HG02610 (cell line): ENCODE measurements at regions not wholly inside any gene's neighbourhood (a gene's known extent, or its start where the extent isn't known, plus 50 kb on each side); places are given as distances from the start of the nearest gene placed in this dataset.

Experiments
- ATAC-seq: cut with Tn5 transposase; IDR thresholded peaks from one replicate; pipeline ENCODE4 v1.9.1; 2021; ENCODE audit warnings: mild to moderate bottlenecking, moderate library complexity; ENCODE audit not compliant: unreplicated experiment

GRCh38 chr6:45741437-45742171, 274.1 kb downstream of the CLIC5 start:
- peak; percentile 67 for ATAC-seq

DNA sequence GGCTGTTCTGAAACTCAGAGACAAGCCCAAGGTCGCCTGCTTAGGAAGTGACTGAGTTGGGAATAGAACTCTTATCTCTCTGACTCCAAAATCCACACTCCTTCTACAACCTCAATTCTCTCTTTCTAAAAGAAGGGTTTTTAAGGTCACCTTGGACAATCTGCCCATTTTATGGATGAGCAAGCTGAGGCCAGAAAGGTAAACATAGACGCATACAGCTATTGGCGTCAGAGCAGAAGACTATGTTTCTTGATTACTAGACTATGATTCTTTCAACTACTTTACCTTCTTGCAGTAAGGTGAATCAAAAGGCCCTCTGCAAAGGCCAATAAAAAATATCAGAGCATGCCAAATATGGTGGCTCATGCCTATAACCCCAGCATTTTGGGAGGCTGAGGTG, 276.6 kb downstream of the CLIC5 start:
- no peak for ATAC-seq

DNA sequence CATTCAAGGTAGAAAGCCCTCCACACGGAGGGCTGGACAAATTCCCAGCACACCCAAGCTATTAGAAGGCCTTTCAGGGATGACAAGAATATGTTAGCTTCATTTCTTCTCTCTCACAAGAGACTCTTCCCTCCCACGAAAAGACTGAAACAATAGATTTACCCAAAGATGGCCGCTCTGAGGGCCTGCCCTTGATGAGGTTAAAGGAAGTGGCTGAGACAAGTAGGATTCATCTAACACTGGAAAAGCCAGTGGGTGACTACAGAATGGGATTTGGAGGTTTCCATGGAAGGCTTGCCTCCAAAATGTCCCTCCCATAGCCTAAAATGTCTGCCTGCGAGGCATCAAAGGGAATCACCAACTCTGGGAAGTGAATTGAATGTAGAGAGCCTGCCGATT, 277.6 kb downstream of the CLIC5 start:
- no peak for ATAC-seq

DNA sequence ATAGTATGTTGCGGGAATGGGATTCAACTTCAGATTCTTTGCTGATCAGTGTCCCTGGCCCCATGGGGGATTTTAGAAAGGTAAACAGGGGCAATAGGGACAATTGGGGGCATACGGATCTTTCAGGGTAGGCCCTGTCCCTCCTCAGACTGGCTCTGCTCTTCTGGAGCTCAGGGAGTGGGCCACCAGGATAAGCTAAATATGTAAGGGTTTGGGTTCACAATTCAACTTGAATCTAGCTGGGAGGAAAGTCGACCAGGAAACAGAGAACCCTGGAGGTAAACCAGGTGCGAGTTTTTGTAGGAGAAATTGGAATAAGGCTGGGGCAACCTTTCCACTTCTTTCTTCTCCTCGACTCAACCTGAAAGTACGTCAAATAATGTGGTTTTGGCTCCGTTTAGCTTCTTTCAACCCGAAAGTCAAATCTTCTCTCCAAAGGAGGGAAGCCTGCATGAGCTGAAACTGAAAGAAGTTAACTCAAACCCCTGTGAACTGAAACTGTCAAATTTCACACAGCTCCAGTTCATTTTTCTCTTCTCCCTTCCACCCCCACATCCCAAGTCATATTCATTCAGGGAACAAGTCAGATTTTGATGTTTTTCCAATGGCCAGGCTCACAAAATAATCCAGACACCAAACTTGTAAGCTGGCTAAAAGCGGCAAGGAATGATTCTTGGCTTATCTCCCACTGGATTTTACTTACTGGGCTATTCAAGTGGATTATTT, 278.2 kb downstream of the CLIC5 start:
- peak; percentile 78 for ATAC-seq

- ATAC-seq = no peak
Observed at GRCh38 chr6:45736134-45736533, 279.5 kb downstream of the CLIC5 start.

DNA sequence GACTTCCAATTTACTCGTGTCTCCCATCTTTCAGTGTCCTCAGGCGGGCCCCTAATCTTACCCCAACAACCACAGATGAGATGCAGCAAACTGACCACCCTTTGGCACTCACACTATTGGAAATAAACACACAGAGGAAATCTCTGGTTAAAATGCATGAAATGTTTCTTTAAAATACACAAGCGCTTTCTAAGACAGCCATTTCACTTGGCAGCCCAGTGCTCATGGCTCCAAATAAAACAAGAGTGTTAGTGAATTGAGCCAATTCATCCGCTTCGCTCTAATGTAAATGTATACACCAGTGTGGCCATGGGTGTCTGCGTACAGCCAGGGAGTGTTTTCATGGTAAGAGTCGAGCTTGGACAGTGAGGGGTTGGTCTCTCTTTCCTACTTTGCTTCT, 282.9 kb downstream of the CLIC5 start:
- no peak for ATAC-seq

- no peak for ATAC-seq
Observed at GRCh38 chr6:45730232-45730631, 285.4 kb downstream of the CLIC5 start.

GRCh38 chr6:45728674-45729073, 287.0 kb downstream of the CLIC5 start:
- ATAC-seq = no peak

GRCh38 chr6:45727819-45728449, 287.7 kb downstream of the CLIC5 start:
- ATAC-seq = no peak

DNA sequence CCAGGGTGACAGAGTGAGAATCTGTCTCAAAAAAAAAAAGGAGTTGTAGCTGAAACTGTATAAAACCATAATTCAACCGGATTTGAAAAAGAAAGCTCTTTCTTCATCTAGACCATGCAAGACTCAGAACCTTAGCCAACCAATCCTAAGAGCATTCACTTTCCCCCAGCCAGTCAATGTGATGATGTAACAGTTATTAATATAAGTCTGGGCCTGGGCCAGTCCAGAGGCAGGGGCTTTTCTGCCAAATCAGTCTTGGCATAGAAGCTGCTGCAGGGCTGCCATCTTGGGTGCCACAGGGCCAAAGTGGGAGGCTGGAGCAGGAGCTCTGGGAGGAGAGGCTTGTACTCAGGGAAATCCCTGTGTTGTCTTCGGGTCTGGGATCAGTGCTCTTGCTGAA, 288.4 kb downstream of the CLIC5 start:
- ATAC-seq = no peak

DNA sequence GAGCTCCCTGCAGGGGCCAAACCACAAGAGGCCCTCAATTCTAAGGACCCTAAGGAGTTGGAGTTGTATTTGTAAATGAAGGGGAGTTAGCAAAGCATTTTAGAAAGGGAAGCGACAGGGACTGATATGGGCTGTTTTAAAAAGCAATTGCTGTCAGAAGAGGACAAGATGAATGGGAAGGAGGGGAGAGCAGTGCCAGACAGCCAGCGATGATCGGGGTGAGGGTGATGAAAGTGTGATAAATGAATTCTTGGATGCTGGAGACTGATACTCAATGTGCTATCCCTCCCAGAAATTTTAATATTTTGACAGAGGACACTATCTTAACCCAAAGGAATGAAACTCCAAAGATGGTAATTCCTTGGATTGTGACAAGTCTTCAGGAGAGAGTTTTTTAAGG, 289.2 kb downstream of the CLIC5 start:
- ATAC-seq = no peak

GRCh38 chr6:45724511-45724910, 291.1 kb downstream of the CLIC5 start:
- no peak for ATAC-seq

- ATAC-seq = no peak
Observed at GRCh38 chr6:45724027-45724426, 291.6 kb downstream of the CLIC5 start.

DNA sequence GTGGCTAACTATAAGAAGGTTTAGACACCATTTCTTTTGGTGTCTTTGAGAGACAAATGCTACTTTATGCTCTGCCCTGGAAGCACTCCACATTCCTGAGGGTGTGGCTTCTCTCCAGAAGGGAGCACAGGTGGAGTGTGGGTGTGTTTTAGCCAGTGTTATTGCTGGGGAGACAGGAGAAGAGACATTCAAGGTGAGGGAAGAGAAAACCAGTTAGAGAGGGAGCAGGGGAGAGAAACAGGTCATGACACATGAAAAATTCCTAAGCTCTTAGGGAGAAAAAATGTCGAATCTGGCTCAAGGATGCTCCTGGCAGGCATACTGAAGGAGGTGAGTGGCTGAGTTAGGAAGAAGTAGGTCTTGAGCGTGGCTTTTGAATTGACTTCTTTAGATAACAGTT, 292.8 kb downstream of the CLIC5 start:
- no peak for ATAC-seq

GRCh38 chr6:45721665-45722064, 294.0 kb downstream of the CLIC5 start:
- no peak for ATAC-seq

DNA sequence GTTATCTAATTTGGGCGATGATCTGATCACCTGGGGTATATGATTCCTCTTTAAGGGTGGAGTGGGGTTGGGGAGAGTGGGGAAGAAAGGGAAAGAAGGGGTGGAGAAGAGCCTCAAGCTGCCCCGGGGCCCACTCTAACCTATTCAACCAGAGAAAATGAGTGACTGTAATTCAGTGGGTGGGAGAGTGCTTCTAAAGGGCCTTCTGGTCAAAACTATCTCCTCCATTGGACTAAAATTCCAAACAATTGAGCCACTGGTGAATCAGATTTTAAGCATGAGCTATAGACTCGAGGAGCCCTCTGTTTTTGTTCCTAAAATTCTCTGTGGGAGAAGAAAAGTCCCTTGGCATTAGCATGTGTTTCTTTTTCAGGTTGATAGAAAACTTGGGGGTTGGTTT, 296.8 kb downstream of the CLIC5 start:
- no peak for ATAC-seq

- no peak for ATAC-seq
Observed at GRCh38 chr6:45718131-45718530, 297.5 kb downstream of the CLIC5 start.

DNA sequence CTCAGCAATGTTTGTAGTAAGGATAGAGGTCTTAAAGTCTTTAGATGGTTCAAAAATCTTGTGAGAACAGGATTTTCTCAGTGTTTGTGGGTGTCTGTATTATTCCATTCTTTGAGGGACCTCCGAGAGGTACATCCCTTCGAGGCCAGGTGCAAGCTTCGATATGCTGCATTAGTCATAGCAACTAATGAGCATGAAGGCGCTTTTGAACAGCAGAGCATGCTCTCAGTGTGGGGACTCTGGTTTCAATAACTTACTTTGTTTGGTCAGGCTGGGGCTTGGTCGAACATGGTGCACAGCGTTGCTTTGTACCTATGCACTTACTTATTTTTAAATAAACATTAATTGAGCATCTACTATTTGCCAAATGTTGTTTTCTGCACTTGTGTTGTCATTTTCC, 297.9 kb downstream of the CLIC5 start:
- no peak for ATAC-seq

DNA sequence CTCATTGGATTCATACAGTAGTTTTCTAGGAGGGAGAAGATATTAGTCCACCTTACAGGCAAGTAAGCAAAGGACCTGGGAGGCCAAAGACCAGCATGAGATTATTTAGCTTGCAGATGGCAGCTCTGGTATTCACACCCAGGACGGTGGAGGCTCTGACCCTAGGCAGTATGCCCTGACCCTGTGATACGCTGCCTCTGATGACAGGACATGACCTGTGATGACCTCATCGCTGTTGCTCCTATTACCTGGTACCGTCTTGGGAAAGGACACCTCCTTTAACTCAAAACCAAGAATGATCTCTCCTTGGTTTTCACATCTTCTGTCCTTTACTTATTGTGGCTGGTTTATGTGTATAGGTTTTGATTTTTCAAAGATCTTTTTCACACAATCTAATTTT, 298.6 kb downstream of the CLIC5 start:
- no peak for ATAC-seq

GRCh38 chr6:45715508-45715803, 300.2 kb downstream of the CLIC5 start:
- no peak for ATAC-seq

DNA sequence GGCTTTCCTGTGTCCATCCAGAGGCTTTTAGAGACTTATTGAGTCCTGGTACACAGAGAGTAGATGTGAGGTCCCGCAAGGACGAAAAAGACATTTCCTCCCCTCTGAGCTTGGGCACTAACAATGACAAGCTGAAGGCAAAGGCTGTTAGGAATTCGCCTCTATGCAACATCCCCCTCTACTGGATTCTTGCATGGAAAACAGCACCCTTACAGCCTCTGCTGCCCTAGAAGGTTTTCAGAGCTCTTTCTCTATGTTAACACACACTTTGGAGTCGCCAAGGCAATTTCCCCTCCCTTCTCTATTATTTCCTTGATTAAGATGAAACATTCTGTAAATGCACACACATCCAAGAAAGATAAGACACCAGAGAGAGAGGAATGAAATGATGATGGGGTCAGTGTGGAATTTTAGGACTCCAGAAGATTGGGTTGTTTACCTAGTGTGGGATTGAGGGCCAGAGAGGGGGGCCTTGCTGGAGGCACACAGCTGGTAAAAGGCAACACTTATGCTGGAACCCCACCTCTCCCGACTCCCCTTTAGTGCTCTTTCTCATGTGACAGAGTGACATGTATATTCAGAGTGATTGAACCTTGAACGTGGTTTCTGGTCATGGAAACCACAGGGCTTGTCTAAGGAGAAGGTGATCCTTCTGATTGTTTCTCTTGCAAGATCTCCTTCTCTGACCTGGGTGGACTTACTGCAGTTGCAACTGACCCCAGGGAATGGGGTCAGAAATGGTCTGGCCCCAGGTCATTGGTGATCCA, 300.7 kb downstream of the CLIC5 start:
- peak; percentile 26 for ATAC-seq
